IMR-90 (cell line): ENCODE measurements at regions not wholly inside any gene's neighbourhood (a gene's known extent, or its start where the extent isn't known, plus 50 kb on each side); places are given as distances from the start of the nearest gene placed in this dataset.
A peak's percentile ranks its signal among the peaks of the same experiment; 100 is the strongest.

Source experiments
- ATAC-seq: fragments of 200-7000 bp; cut with Tn5 transposase; 2 replicates; pipeline ENCODE4 v1.9.1; 2020; ENCODE audit warnings: low read depth, mild to moderate bottlenecking, moderate library complexity
- BruUV-seq: library from RNA; stranded (reverse); fragments of 400-500 nt; replicated peaks from 2 replicates; lab custom pipeline; 2021; lab: Mats Ljungman, UMichigan
- CTCF ChIA-PET: fragments of 300-600 bp; formaldehyde crosslinking; extraction: SDS; loops from one replicate; lab custom pipeline; 2021; ENCODE audit warnings: antibody characterized with exemption; lab: Yijun Ruan, JAX
- POLR2A ChIA-PET: fragments of 300-600 bp; sonication (Branson Sonifier 250); formaldehyde crosslinking; loops from one replicate; lab custom pipeline; 2022; ENCODE audit warnings: antibody characterized with exemption; ENCODE audit not compliant: unreplicated experiment; lab: Charles Lee
- DNase-seq: peaks from one replicate; pipeline ENCODE4 v3.0.0; 2013
- H2AFZ ChIP-seq: replicated peaks from 2 replicates; pipeline ENCODE3; 2013; ENCODE audit warnings: low read length, mild to moderate bottlenecking; ENCODE audit not compliant: poor library complexity
- H2AK5ac ChIP-seq: 2 replicates; pipeline ENCODE4 v1.6.1; 2013; ENCODE audit warnings: low read depth, low read length, inconsistent platforms
- H2AK9ac ChIP-seq: replicated peaks from 2 replicates; pipeline ENCODE3; 2013; ENCODE audit warnings: mild to moderate bottlenecking, low read depth, low read length, moderate library complexity; ENCODE audit not compliant: poor library complexity
- H2BK120ac ChIP-seq: 2 replicates; pipeline ENCODE4 v1.6.1; 2013; ENCODE audit warnings: low read depth, low read length, inconsistent platforms
- H2BK15ac ChIP-seq: 3 replicates; pipeline ENCODE4 v1.6.1; 2013; ENCODE audit warnings: low read depth, low read length, inconsistent platforms
- H2BK20ac ChIP-seq: 2 replicates; pipeline ENCODE4 v1.6.1; 2013; ENCODE audit warnings: low read depth, mild to moderate bottlenecking, inconsistent platforms, low read length, moderate library complexity
- H2BK5ac ChIP-seq: 2 replicates; pipeline ENCODE4 v1.6.1; 2013; ENCODE audit warnings: mild to moderate bottlenecking, low read depth, low read length, inconsistent platforms; ENCODE audit not compliant: poor library complexity, severe bottlenecking
- H3K14ac ChIP-seq: replicated peaks from 2 replicates; pipeline ENCODE4 v1.6.1; 2013; ENCODE audit warnings: low read depth, low read length, inconsistent platforms
- H3K18ac ChIP-seq: 2 replicates; pipeline ENCODE4 v1.6.1; 2013; ENCODE audit warnings: low read depth, low read length, control low read depth
- H3K23ac ChIP-seq: 2 replicates; pipeline ENCODE4 v1.6.1; 2013; ENCODE audit warnings: low read depth, low read length, inconsistent platforms
- H3K27ac ChIP-seq: 2 replicates; pipeline ENCODE4 v1.5.1; 2013; ENCODE audit warnings: mild to moderate bottlenecking, control low read depth, low read length; ENCODE audit not compliant: insufficient read depth
- H3K27me3 ChIP-seq: 2 replicates; pipeline ENCODE4 v1.6.1; 2013; ENCODE audit warnings: low read length; ENCODE audit not compliant: control insufficient read depth, insufficient read depth
- H3K36me3 ChIP-seq: 2 replicates; pipeline ENCODE4 v1.6.1; 2013; ENCODE audit warnings: low read length, mixed read lengths; ENCODE audit not compliant: control insufficient read depth, insufficient read depth
- H3K4ac ChIP-seq: 2 replicates; pipeline ENCODE4 v1.6.1; 2013; ENCODE audit warnings: low read depth, low read length, inconsistent platforms
- H3K4me1 ChIP-seq: 2 replicates; pipeline ENCODE4 v1.6.1; 2013; ENCODE audit warnings: low read length, mixed read lengths; ENCODE audit not compliant: control insufficient read depth, insufficient read depth
- H3K4me2 ChIP-seq: 2 replicates; pipeline ENCODE4 v1.6.1; 2013; ENCODE audit warnings: low read depth, mild to moderate bottlenecking, control low read depth, low read length, moderate library complexity
- H3K4me3 ChIP-seq: 2 replicates; pipeline ENCODE4 v1.5.1; 2013; ENCODE audit warnings: low read depth, mild to moderate bottlenecking, control low read depth, low read length, moderate library complexity; ENCODE audit not compliant: insufficient read depth
- H3K56ac ChIP-seq: 2 replicates; pipeline ENCODE4 v1.6.1; 2013; ENCODE audit warnings: low read length, inconsistent platforms; ENCODE audit not compliant: insufficient read depth; ENCODE audit errors: extremely low read depth
- H3K79me1 ChIP-seq, 2 experiments: 2 replicates each; pipeline ENCODE4 v1.6.1; 2013; ENCODE audit warnings: low read length in 2 of 2, inconsistent platforms in 1 of 2, low read depth in 1 of 2
- H3K9ac ChIP-seq: 2 replicates; pipeline ENCODE4 v1.6.1; 2013; ENCODE audit warnings: low read depth, low read length, control low read depth
- H3K9me1 ChIP-seq: 2 replicates; pipeline ENCODE4 v1.6.1; 2013; ENCODE audit warnings: low read length, inconsistent platforms; ENCODE audit not compliant: insufficient read depth
- H3K9me3 ChIP-seq: 2 replicates; pipeline ENCODE4 v1.6.1; 2013; ENCODE audit warnings: low read length; ENCODE audit not compliant: control insufficient read depth, insufficient read depth
- H4K20me1 ChIP-seq: 2 replicates; pipeline ENCODE4 v1.6.1; 2013; ENCODE audit warnings: low read length, inconsistent platforms; ENCODE audit not compliant: insufficient read depth
- H4K5ac ChIP-seq: 2 replicates; pipeline ENCODE4 v1.6.1; 2013; ENCODE audit warnings: mild to moderate bottlenecking, low read depth, low read length, control low read depth
- H4K8ac ChIP-seq, 2 experiments: 2 replicates each; pipeline ENCODE4 v1.6.1; 2013; ENCODE audit warnings: low read depth in 2 of 2, low read length in 2 of 2, control low read depth in 1 of 2, inconsistent platforms in 1 of 2
- H4K91ac ChIP-seq: 2 replicates; pipeline ENCODE4 v1.6.1; 2013; ENCODE audit warnings: low read depth, low read length, inconsistent platforms; ENCODE audit not compliant: insufficient read depth
- BHLHE40 ChIP-seq: fragments of 150-350 bp; IDR thresholded peaks from 2 replicates; pipeline ENCODE4 v1.6.1; 2016; ENCODE audit warnings: mild to moderate bottlenecking, low read depth, low read length
- CEBPB ChIP-seq: IDR thresholded peaks from 2 replicates; pipeline ENCODE4 v1.6.1; 2012; ENCODE audit warnings: low read depth, low read length, improper control_type of control experiment
- CHD1 ChIP-seq: IDR thresholded peaks from 2 replicates; pipeline ENCODE4 v1.6.1; 2012; ENCODE audit warnings: low read depth, low read length, improper control_type of control experiment
- FOS ChIP-seq: fragments of 150-350 bp; IDR thresholded peaks from 2 replicates; pipeline ENCODE4 v1.6.1; 2016; ENCODE audit warnings: low read depth, low read length
- MAFK ChIP-seq: IDR thresholded peaks from 2 replicates; pipeline ENCODE4 v1.6.1; 2012; ENCODE audit warnings: low read depth, low read length, improper control_type of control experiment
- MAZ ChIP-seq: IDR thresholded peaks from 2 replicates; pipeline ENCODE4 v1.6.1; 2012; ENCODE audit warnings: low read depth, mild to moderate bottlenecking, low read length, improper control_type of control experiment, moderate library complexity, borderline replicate concordance
- MXI1 ChIP-seq: IDR thresholded peaks from 2 replicates; pipeline ENCODE4 v1.6.1; 2012; ENCODE audit warnings: low read depth, mild to moderate bottlenecking, low read length, moderate library complexity, borderline replicate concordance
- NFE2L2 ChIP-seq: fragments of 150-350 bp; IDR thresholded peaks from 2 replicates; pipeline ENCODE4 v1.6.1; 2016; ENCODE audit warnings: low read depth, mild to moderate bottlenecking, low read length
- POLR2A ChIP-seq: IDR thresholded peaks from 2 replicates; pipeline ENCODE4 v1.6.1; 2012; ENCODE audit warnings: mild to moderate bottlenecking, low read depth, low read length
- RAD21 ChIP-seq: IDR thresholded peaks from 2 replicates; pipeline ENCODE4 v1.6.1; 2012; ENCODE audit warnings: low read length, improper control_type of control experiment
- RCOR1 ChIP-seq: IDR thresholded peaks from 2 replicates; pipeline ENCODE4 v1.6.1; 2012; ENCODE audit warnings: mild to moderate bottlenecking, low read length, improper control_type of control experiment; ENCODE audit not compliant: insufficient replicate concordance
- RFX5 ChIP-seq: IDR thresholded peaks from 2 replicates; pipeline ENCODE4 v1.8.0; 2012; ENCODE audit warnings: low read depth, mild to moderate bottlenecking, low read length, moderate library complexity
- SMC3 ChIP-seq: fragments of 150-350 bp; IDR thresholded peaks from 2 replicates; pipeline ENCODE4 v1.6.1; 2016; ENCODE audit warnings: low read depth, mild to moderate bottlenecking, antibody characterized with exemption, low read length, moderate library complexity
- WGBS, 2 experiments: methylation state at CpG; one replicate each; pipeline versions ENCODE4 v1.1.5 to v1.1.7; 2013; ENCODE audit warnings: missing lambda C conversion rate in 2 of 2; ENCODE audit not compliant: insufficient read length in 1 of 2; ENCODE audit errors: extremely low coverage in 2 of 2; 5-methylcytosine and 5-hydroxymethylcytosine counted together
- dilution Hi-C: fragments of 300-500 bp; cut with HindIII; formaldehyde crosslinking; loops from one replicate; pipeline ENCODE4 v1.14.3; 2018; ENCODE audit warnings: low sequenced_read_pairs; ENCODE audit not compliant: unreplicated experiment
- in situ Hi-C: fragments of 300-500 bp; cut with MboI; formaldehyde crosslinking; loops from 3 replicates; pipeline ENCODE4 v1.14.3; 2019; ENCODE audit warnings: low sequenced_read_pairs, inconsistent platforms, mixed read lengths
- intact Hi-C: fragments of 100-400 bp; cut with micrococcal nuclease; formaldehyde crosslinking; loops from 2 replicates; pipeline ENCODE4 v1.10.0; 2022
- TF ChIP-seq, protein P1 (sequence below): fragments of 150-350 bp; IDR thresholded peaks from 2 replicates; pipeline ENCODE4 v1.6.1; 2016; ENCODE audit warnings: low read depth, mild to moderate bottlenecking, low read length, moderate library complexity, borderline replicate concordance
- TF ChIP-seq, protein P2 (sequence below): conservative IDR thresholded peaks from 2 replicates; pipeline ENCODE4 v1.5.1; 2012; ENCODE audit warnings: mild to moderate bottlenecking, low read depth, low read length, improper control_type of control experiment
- TF ChIP-seq, protein P3 (sequence below): fragments of 150-350 bp; IDR thresholded peaks from 2 replicates; pipeline ENCODE4 v1.6.1; 2017; ENCODE audit warnings: mild to moderate bottlenecking, antibody characterized with exemption, low read length, low read depth

DNA sequence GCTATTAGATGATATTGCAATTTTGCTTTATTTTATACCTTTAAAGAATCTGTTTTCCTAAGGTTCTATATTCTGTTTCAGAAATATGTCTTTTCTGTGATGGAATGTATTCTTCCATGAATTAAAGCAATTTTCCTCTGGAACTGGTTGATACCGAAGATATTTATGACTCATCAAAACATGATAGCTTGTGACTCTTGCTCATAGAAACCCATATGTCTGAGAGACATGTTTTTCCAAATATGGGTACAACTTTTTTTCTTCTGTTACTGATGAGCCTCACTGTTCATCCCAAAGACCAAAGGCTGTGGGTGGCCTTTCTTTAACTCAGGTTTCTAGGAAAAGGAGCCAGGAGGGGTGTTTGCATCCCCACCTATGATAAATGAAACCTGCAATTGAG lies 126.1 kb upstream of the PAPPA start:
- peak overlapping the region; percentile 100 for H4K5ac ChIP-seq
- BruUV-seq = no TSS peak
- peaks cover 5% of the 10 kb centered on the region for H3K4me1 ChIP-seq
- peak overlapping the region; percentile 100 for H3K18ac ChIP-seq
- H2AK5ac ChIP-seq = no peak overlapping the region
- H3K4ac ChIP-seq = peak overlapping the region; percentile 87; the same call in 1 of the 2 replicates
- ATAC-seq (peak; percentile 95), DNase-seq (peak; percentile 92)
- no peak overlapping the region for H2AK9ac ChIP-seq
- H3K23ac ChIP-seq = peak overlapping the region; percentile 88; the same call in 1 of the 2 replicates
- no peak for TF ChIP-seq RAD21
- no peak for TF ChIP-seq CHD1
- TF ChIP-seq POLR2A = no peak
- no peak for TF ChIP-seq CEBPB
- TF ChIP-seq, protein P1, sequence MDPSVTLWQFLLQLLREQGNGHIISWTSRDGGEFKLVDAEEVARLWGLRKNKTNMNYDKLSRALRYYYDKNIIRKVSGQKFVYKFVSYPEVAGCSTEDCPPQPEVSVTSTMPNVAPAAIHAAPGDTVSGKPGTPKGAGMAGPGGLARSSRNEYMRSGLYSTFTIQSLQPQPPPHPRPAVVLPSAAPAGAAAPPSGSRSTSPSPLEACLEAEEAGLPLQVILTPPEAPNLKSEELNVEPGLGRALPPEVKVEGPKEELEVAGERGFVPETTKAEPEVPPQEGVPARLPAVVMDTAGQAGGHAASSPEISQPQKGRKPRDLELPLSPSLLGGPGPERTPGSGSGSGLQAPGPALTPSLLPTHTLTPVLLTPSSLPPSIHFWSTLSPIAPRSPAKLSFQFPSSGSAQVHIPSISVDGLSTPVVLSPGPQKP = no peak
- no peak for TF ChIP-seq SMC3
- TF ChIP-seq, protein P2, sequence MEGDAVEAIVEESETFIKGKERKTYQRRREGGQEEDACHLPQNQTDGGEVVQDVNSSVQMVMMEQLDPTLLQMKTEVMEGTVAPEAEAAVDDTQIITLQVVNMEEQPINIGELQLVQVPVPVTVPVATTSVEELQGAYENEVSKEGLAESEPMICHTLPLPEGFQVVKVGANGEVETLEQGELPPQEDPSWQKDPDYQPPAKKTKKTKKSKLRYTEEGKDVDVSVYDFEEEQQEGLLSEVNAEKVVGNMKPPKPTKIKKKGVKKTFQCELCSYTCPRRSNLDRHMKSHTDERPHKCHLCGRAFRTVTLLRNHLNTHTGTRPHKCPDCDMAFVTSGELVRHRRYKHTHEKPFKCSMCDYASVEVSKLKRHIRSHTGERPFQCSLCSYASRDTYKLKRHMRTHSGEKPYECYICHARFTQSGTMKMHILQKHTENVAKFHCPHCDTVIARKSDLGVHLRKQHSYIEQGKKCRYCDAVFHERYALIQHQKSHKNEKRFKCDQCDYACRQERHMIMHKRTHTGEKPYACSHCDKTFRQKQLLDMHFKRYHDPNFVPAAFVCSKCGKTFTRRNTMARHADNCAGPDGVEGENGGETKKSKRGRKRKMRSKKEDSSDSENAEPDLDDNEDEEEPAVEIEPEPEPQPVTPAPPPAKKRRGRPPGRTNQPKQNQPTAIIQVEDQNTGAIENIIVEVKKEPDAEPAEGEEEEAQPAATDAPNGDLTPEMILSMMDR = no peak
- TF ChIP-seq, protein P3, sequence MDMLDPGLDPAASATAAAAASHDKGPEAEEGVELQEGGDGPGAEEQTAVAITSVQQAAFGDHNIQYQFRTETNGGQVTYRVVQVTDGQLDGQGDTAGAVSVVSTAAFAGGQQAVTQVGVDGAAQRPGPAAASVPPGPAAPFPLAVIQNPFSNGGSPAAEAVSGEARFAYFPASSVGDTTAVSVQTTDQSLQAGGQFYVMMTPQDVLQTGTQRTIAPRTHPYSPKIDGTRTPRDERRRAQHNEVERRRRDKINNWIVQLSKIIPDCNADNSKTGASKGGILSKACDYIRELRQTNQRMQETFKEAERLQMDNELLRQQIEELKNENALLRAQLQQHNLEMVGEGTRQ = no peak
- peak; percentile 7; the same call in 1 of the 2 replicates for TF ChIP-seq BHLHE40
- peak; percentile 44; the same call in 1 of the 2 replicates for TF ChIP-seq MAFK
- TF ChIP-seq RFX5 = no peak
- no peak for TF ChIP-seq MXI1
- no peak for TF ChIP-seq MAZ
- TF ChIP-seq RCOR1 = no peak
- peak; percentile 55 for TF ChIP-seq NFE2L2
- TF ChIP-seq FOS = peak; percentile 96
- ChIA-PET CTCF (interaction anchor here (1.0 kb wide), 1 partner anchor 125 kb away, joined by 3 read pairs; no protein-coding TSS in a partner anchor), POLR2A (interaction anchor here (0.8 to 1.4 kb wide), 2 partner anchors 83 to 125 kb away, joined by 4 to 7 read pairs; no protein-coding TSS in a partner anchor)
- intact Hi-C loops = loop anchor here (1.0 to 5.0 kb wide), 2 partner anchors 125 to 435 kb away; no protein-coding TSS in a partner anchor
- peak overlapping the region; percentile 96 for H2BK20ac ChIP-seq
- H3K9me3 ChIP-seq = peaks cover 11% of the 10 kb centered on the region
- peak overlapping the region; percentile 49; the same call in 1 of the 2 replicates for H3K56ac ChIP-seq
- H2BK15ac ChIP-seq = peak overlapping the region; percentile 66; the same call in 1 of the 3 replicates
- H3K79me1 ChIP-seq = no peaks in the 10 kb centered on the region
- H4K8ac ChIP-seq = peak overlapping the region; percentile 86 to 93
- dilution Hi-C loops = no loop called here
- peak overlapping the region; percentile 99 for H2BK120ac ChIP-seq
- no peaks in the 10 kb centered on the region for H3K36me3 ChIP-seq
- H4K20me1 ChIP-seq = no peaks in the 10 kb centered on the region
- H3K27me3 ChIP-seq = no peaks in the 10 kb centered on the region
- H3K14ac ChIP-seq = peak overlapping the region; percentile 97
- H3K4me3 ChIP-seq = no peak overlapping the region
- peak overlapping the region; percentile 97 for H3K27ac ChIP-seq
- no peak overlapping the region; the same call in 1 of the 2 replicates for H3K4me2 ChIP-seq
- H3K9ac ChIP-seq = no peak overlapping the region
- no peaks in the 10 kb centered on the region for H3K9me1 ChIP-seq
- no CpG with 5 or more reads among the region's 1 CpG for WGBS, 2 experiments
- in situ Hi-C loops = no loop called here
- peak overlapping the region; percentile 100 for H2BK5ac ChIP-seq
- peak overlapping the region; percentile 88 for H4K91ac ChIP-seq
- H2AFZ ChIP-seq = no peak overlapping the region
